ENCODE measurements at regions not wholly inside any gene's neighbourhood (a gene's known extent, or its start where the extent isn't known, plus 50 kb on each side); places are given as distances from the start of the nearest gene placed in this dataset.

DNA sequence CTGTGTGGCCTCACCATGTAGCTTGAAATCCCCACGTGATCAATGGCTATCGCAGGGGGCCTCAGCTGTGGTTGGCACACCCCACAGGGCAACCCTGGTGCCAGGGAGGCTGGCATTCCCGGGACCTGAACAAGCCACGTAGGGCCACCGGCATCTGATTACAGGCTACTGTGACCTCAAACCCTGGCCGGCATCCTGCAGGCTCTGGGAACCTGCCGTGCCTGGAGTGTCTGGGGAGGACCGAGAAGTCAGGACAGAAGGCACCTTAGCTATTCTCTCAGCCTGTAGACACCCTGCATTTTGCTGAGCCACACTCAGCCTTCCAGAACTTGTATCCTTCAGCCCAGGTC, 213.0 kb downstream of the GLI2 start:
- Histone ChIP-seq H3K4me2 (replicated peaks; ENCODE audit: low read depth, low read length, poor library complexity, severe bottlenecking) (no peak overlapping the region), H4K20me1 (ENCODE audit: control insufficient read depth, insufficient read depth, low read length, poor library complexity, severe bottlenecking) (no peaks in the 10 kb centered on the region), H3K27me3 (replicated peaks in 1 of 4; ENCODE audit: control extremely low read depth in 1 of 4, control insufficient read depth in 3 of 4, insufficient read depth in 4 of 4, low read length in 3 of 4) (no peaks in the 10 kb centered on the region), H3K4me1 (ENCODE audit: control insufficient read depth in 2 of 2, insufficient read depth in 2 of 2, low read length in 2 of 2) (no peaks in the 10 kb centered on the region), H3K9ac (ENCODE audit: low read length) (no peak overlapping the region), H3K9me3 (ENCODE audit: control extremely low read depth in 1 of 3, control insufficient read depth in 2 of 3, insufficient read depth in 1 of 3, low read length in 2 of 3) (no peaks in the 10 kb centered on the region), H2AFZ (ENCODE audit: insufficient read depth, low read depth, low read length, poor library complexity, severe bottlenecking) (no peak overlapping the region), H3K36me3 (replicated peaks in 1 of 2; ENCODE audit: control extremely low read depth in 1 of 2, control insufficient read depth in 1 of 2, extremely low read depth in 1 of 2, insufficient read depth in 2 of 2, low read length in 1 of 2) (no peaks in the 10 kb centered on the region), H3K4me3 (ENCODE audit: control extremely low read depth in 1 of 5, extremely low read depth in 1 of 5, insufficient read depth in 1 of 5, low read depth in 2 of 5, low read length in 4 of 5) (no peak overlapping the region), H3K79me2 (ENCODE audit: control insufficient read depth, insufficient read depth, low read length) (no peaks in the 10 kb centered on the region), H3K27ac (ENCODE audit: low read length in 2 of 2) (no peak overlapping the region)
- H3K4me1 Mint-ChIP-seq, result no peaks in the 10 kb centered on the region
- intact Hi-C loops (cut with micrococcal nuclease), result no loop called here
- TF ChIP-seq CTCF (IDR thresholded peaks at IDR 0.05) (no peak), EZH2 (IDR thresholded peaks at IDR 0.05; ENCODE audit: borderline replicate concordance, insufficient read depth, low read depth, low read length, poor library complexity, severe bottlenecking) (no peak)
- DNase-seq (no peak), ATAC-seq (ENCODE audit: low read depth) (no peak)
- ChIA-PET POLR2A (no interaction called here), CTCF (no interaction called here)
- no peaks in the 10 kb centered on the region for H3K9me3 Mint-ChIP-seq (ENCODE audit: insufficient read depth)
- 94% methylated on average over 8 of the region's 8 CpGs for WGBS (ENCODE audit: insufficient coverage)
- no peaks in the 10 kb centered on the region for H3K27me3 Mint-ChIP-seq
- no peak overlapping the region for H3K27ac Mint-ChIP-seq
- H3K4me3 Mint-ChIP-seq, result no peak overlapping the region

DNA sequence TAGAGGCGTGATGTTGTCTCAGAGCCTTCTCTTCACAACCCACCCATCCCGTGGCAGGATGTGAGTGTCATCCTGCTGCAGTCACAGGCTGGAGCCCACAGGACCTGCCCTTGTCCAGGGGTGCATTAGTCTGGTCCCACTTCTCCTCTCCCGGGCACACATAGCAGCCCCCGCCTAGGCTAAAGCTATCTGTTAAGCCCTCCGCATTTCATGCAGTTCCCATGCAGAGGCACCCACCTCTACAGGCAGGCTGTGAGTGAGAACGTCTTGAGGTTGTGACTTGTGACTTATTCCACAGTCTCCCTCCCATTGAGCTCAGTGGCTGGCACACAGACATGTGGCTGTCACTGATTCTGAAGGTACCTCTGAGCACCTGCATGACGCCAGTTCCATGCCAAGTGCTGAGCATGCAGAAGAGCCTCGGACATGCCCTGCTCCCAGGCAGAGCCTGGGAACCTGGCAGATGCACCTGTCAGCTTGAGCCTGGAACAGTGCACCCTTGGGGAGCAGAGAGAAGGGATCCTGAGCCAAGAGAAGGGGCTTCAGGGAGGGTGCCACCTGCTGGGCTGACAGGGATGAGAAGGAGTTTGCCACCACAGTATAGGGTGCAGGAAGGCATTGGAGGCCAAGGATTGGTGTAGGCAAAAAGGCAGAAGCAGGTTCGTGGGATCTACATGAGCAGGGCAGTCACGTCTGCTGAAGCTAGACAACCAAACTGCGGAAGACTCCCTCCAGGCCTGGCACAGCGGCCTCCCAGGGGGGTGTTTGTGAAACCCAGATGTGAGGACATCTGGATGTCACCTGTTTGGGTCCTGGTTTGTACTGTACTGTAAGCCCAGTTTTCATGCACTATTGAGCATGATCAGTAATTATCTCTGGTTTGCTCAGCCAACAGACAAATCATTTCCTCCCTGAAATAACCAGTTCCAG, 213.6 kb downstream of the GLI2 start:
- Histone ChIP-seq H3K4me1 (ENCODE audit: control insufficient read depth in 2 of 2, insufficient read depth in 2 of 2, low read length in 2 of 2) (no peaks in the 10 kb centered on the region), H3K4me3 (ENCODE audit: control extremely low read depth in 1 of 5, extremely low read depth in 1 of 5, insufficient read depth in 1 of 5, low read depth in 2 of 5, low read length in 4 of 5) (no peak overlapping the region), H3K36me3 (replicated peaks in 1 of 2; ENCODE audit: control extremely low read depth in 1 of 2, control insufficient read depth in 1 of 2, extremely low read depth in 1 of 2, insufficient read depth in 2 of 2, low read length in 1 of 2) (no peaks in the 10 kb centered on the region), H3K4me2 (replicated peaks; ENCODE audit: low read depth, low read length, poor library complexity, severe bottlenecking) (no peak overlapping the region), H4K20me1 (ENCODE audit: control insufficient read depth, insufficient read depth, low read length, poor library complexity, severe bottlenecking) (no peaks in the 10 kb centered on the region), H3K79me2 (ENCODE audit: control insufficient read depth, insufficient read depth, low read length) (no peaks in the 10 kb centered on the region), H3K27me3 (replicated peaks in 1 of 4; ENCODE audit: control extremely low read depth in 1 of 4, control insufficient read depth in 3 of 4, insufficient read depth in 4 of 4, low read length in 3 of 4) (no peaks in the 10 kb centered on the region), H3K9ac (ENCODE audit: low read length) (no peak overlapping the region), H3K27ac (ENCODE audit: low read length in 2 of 2) (no peak overlapping the region), H3K9me3 (ENCODE audit: control extremely low read depth in 1 of 3, control insufficient read depth in 2 of 3, insufficient read depth in 1 of 3, low read length in 2 of 3) (no peaks in the 10 kb centered on the region), H2AFZ (ENCODE audit: insufficient read depth, low read depth, low read length, poor library complexity, severe bottlenecking) (no peak overlapping the region)
- Mint-ChIP-seq H3K27me3 (no peaks in the 10 kb centered on the region), H3K27ac (no peak overlapping the region), H3K9me3 (ENCODE audit: insufficient read depth) (no peaks in the 10 kb centered on the region), H3K4me3 (no peak overlapping the region), H3K4me1 (no peaks in the 10 kb centered on the region)
- ATAC-seq (ENCODE audit: low read depth) (no peak), DNase-seq (no peak)
- 83% methylated on average over 12 of the region's 12 CpGs for WGBS (ENCODE audit: insufficient coverage)
- ChIA-PET CTCF (no interaction called here), POLR2A (no interaction called here)
- TF ChIP-seq CTCF (IDR thresholded peaks at IDR 0.05) (no peak), EZH2 (IDR thresholded peaks at IDR 0.05; ENCODE audit: borderline replicate concordance, insufficient read depth, low read depth, low read length, poor library complexity, severe bottlenecking) (no peak)
- intact Hi-C loops (cut with micrococcal nuclease), result no loop called here

All from B cell (primary cell).